RPMI7951 (cell line): ENCODE measurements at regions not wholly inside any gene's neighbourhood (a gene's known extent, or its start where the extent isn't known, plus 50 kb on each side); places are given as distances from the start of the nearest gene placed in this dataset.

Experiments used
- DNase-seq: peaks from one replicate; pipeline ENCODE4 v3.0.0-alpha.2; 2012; ENCODE audit warnings: low read depth

GRCh38 chr3:13954741-13955483, 75.0 kb upstream of the WNT7A start:
- no peak for DNase-seq

GRCh38 chr3:13954266-13954665, 74.4 kb upstream of the WNT7A start:
- DNase-seq = no peak

- no peak for DNase-seq
These were observed 71.3 kb upstream of the WNT7A start for GRCh38 chr3:13951184-13951583.

GRCh38 chr3:13950042-13950441, 70.2 kb upstream of the WNT7A start:
- no peak for DNase-seq

GRCh38 chr3:13947912-13948311, 68.0 kb upstream of the WNT7A start:
- DNase-seq = no peak

- no peak for DNase-seq
These were observed 59.3 kb upstream of the WNT7A start for GRCh38 chr3:13939206-13939605.

- no peak for DNase-seq
These were observed 57.3 kb upstream of the WNT7A start for GRCh38 chr3:13937131-13937530.

GRCh38 chr3:13935494-13936094, 55.7 kb upstream of the WNT7A start:
- DNase-seq = no peak

GRCh38 chr3:13934813-13935212, 54.9 kb upstream of the WNT7A start:
- no peak for DNase-seq

GRCh38 chr3:13934315-13934714, 54.4 kb upstream of the WNT7A start:
- no peak for DNase-seq

- peak; percentile 31 for DNase-seq
These were observed 52.9 kb upstream of the WNT7A start for GRCh38 chr3:13932578-13933295.

- DNase-seq = no peak
These were observed 51.3 kb upstream of the WNT7A start for GRCh38 chr3:13931172-13931571.
